Endothelial cell of umbilical vein (primary cell): ENCODE measurements at regions not wholly inside any gene's neighbourhood (a gene's known extent, or its start where the extent isn't known, plus 50 kb on each side); places are given as distances from the start of the nearest gene placed in this dataset.

Source experiments
- CTCF ChIP-seq, 2 donors: IDR thresholded peaks; 1 replicate in 1 of 2; 2 replicates in 1 of 2; pipeline ENCODE4 v1.5.1; 2011; ENCODE audit warnings: low read length in 2 of 2, mild to moderate bottlenecking in 2 of 2, moderate library complexity in 2 of 2, control low read depth in 1 of 2, inconsistent platforms in 1 of 2, low read depth in 1 of 2; ENCODE audit not compliant: insufficient read depth in 1 of 2; ENCODE audit errors: extremely low read depth in 1 of 2
- MYC ChIP-seq: IDR thresholded peaks from one replicate; pipeline ENCODE4 v1.6.1; 2011; ENCODE audit warnings: mild to moderate bottlenecking, low read depth, low read length
- POLR2A ChIP-seq: IDR thresholded peaks from 2 replicates; pipeline ENCODE4 v1.6.1; 2012; ENCODE audit warnings: low read depth, mild to moderate bottlenecking, control low read depth, low read length

GRCh38 chr1:168861421-168862004 is 132.5 kb upstream of the DPT start:
- no peak for TF ChIP-seq CTCF (IDR thresholded peaks at IDR 0.05; ENCODE audit: extremely low read depth in 1 of 2, insufficient read depth in 1 of 2, low read depth in 1 of 2, low read length in 2 of 2)
- TF ChIP-seq POLR2A, result no peak
- no peak for TF ChIP-seq MYC
